ENCODE measurements at regions not wholly inside any gene's neighbourhood (a gene's known extent, or its start where the extent isn't known, plus 50 kb on each side); places are given as distances from the start of the nearest gene placed in this dataset.

- TF ChIP-seq NR2C2 (IDR thresholded peaks at IDR 0.05; ENCODE audit: borderline replicate concordance, control insufficient read depth, insufficient read length, low read depth): no peak
- TF ChIP-seq IRF4 (IDR thresholded peaks at IDR 0.05; ENCODE audit: low read depth, low read length): no peak
- no peak for TF ChIP-seq ZBTB11 (CRISPR knock-in tag; IDR thresholded peaks at IDR 0.05)
- no peak for TF ChIP-seq E2F4 (IDR thresholded peaks at IDR 0.05; ENCODE audit: low read depth, low read length)
- no peak for TF ChIP-seq HCFC1 (IDR thresholded peaks at IDR 0.05; ENCODE audit: low read length)
- no peak for TF ChIP-seq WRNIP1 (IDR thresholded peaks at IDR 0.05; ENCODE audit: borderline replicate concordance, low read depth, low read length)
- TF ChIP-seq ESRRA (IDR thresholded peaks at IDR 0.05; ENCODE audit: low read length): no peak
- no peak for TF ChIP-seq ZNF217 (IDR thresholded peaks at IDR 0.05)
- TF ChIP-seq SIN3A (IDR thresholded peaks at IDR 0.05; ENCODE audit: low read depth, low read length): no peak
- no peak for TF ChIP-seq RELA (IDR thresholded peaks at IDR 0.05; ENCODE audit: borderline replicate concordance, partially characterized antibody)
- no peak for TF ChIP-seq TARDBP (IDR thresholded peaks at IDR 0.05; ENCODE audit: borderline replicate concordance)
- TF ChIP-seq CEBPZ (IDR thresholded peaks at IDR 0.05; ENCODE audit: low read depth, low read length): no peak
- no peak for TF ChIP-seq SUZ12 (IDR thresholded peaks at IDR 0.05; ENCODE audit: unreplicated experiment)
- TF ChIP-seq BMI1 (IDR thresholded peaks at IDR 0.05; ENCODE audit: borderline replicate concordance): no peak
- TF ChIP-seq PRDM15 (CRISPR knock-in tag; IDR thresholded peaks at IDR 0.05): no peak
- TF ChIP-seq FOS (IDR thresholded peaks at IDR 0.05; ENCODE audit: borderline replicate concordance, extremely low read depth, insufficient read length): no peak
- TF ChIP-seq HDAC2 (IDR thresholded peaks at IDR 0.05): no peak
- no peak for TF ChIP-seq RBBP5 (conservative IDR thresholded peaks at IDR 0.05)
- no peak for TF ChIP-seq USF2 (IDR thresholded peaks at IDR 0.05; ENCODE audit: borderline replicate concordance, low read depth, low read length)
These were observed 50.6 kb upstream of the MRPS6 start (continued) for GRCh38 chr21:34022627-34023335.

Measured in GM12878 (cell line).